SU-DHL-6 (cell line): ENCODE measurements at regions not wholly inside any gene's neighbourhood (a gene's known extent, or its start where the extent isn't known, plus 50 kb on each side); places are given as distances from the start of the nearest gene placed in this dataset.

ENCODE experiments used
- H2AFZ ChIP-seq: fragments of 200-600 bp; sonication (generic); 2 replicates; pipeline ENCODE4 v1.6.1; 2014; ENCODE audit warnings: low read depth, mild to moderate bottlenecking, moderate library complexity, mixed read lengths, antibody characterized with exemption, low read length; ENCODE audit not compliant: severe bottlenecking
- H3F3A ChIP-seq: fragments of 200-600 bp; shearing (Covaris generic); 2 replicates; pipeline ENCODE4 v1.6.0; 2016; ENCODE audit warnings: antibody characterized with exemption, mild to moderate bottlenecking; ENCODE audit not compliant: insufficient read depth
- H3K27ac ChIP-seq: fragments of 200-600 bp; sonication (generic); 2 replicates; pipeline ENCODE4 v1.5.1; 2016; ENCODE audit warnings: low read depth, mild to moderate bottlenecking, low read length, moderate library complexity, mixed read lengths
- H3K27me3 ChIP-seq: fragments of 200-600 bp; sonication (generic), shearing (Covaris generic); 2 replicates; pipeline ENCODE4 v1.6.0; 2014; ENCODE audit warnings: mild to moderate bottlenecking, low read length
- H3K36me3 ChIP-seq: fragments of 200-600 bp; sonication (generic); 2 replicates; pipeline ENCODE4 v1.6.1; 2014; ENCODE audit warnings: mild to moderate bottlenecking, low read length, mixed read lengths
- H3K4me2 ChIP-seq: fragments of 300-600, 200-600 bp; shearing (Covaris generic), sonication (generic); 2 replicates; pipeline ENCODE4 v1.6.0; 2014; ENCODE audit warnings: low read length, low read depth, mild to moderate bottlenecking; ENCODE audit not compliant: poor library complexity, severe bottlenecking
- H3K4me3 ChIP-seq: fragments of 200-600 bp; sonication (generic); 2 replicates; pipeline ENCODE4 v1.5.1; 2014; ENCODE audit warnings: antibody characterized with exemption, low read length, mild to moderate bottlenecking, mixed read lengths; ENCODE audit not compliant: insufficient read depth, poor library complexity, severe bottlenecking
- H3K79me2 ChIP-seq: fragments of 200-600 bp; sonication (generic); 2 replicates; pipeline ENCODE4 v1.6.1; 2014; ENCODE audit warnings: mild to moderate bottlenecking, low read length, moderate library complexity; ENCODE audit not compliant: insufficient read depth
- H3K9ac ChIP-seq: fragments of 200-600 bp; sonication (generic); 2 replicates; pipeline ENCODE4 v1.7.0; 2014; ENCODE audit warnings: mild to moderate bottlenecking, low read length
- H3K9me2 ChIP-seq: fragments of 200-600 bp; sonication (generic); replicated peaks from 2 replicates; pipeline ENCODE4 v1.6.1; 2014; ENCODE audit warnings: low read length; ENCODE audit not compliant: insufficient read depth
- H3K9me3 ChIP-seq: fragments of 200-600 bp; sonication (generic); 2 replicates; pipeline ENCODE4 v1.6.1; 2014; ENCODE audit warnings: low read length, mixed read lengths; ENCODE audit not compliant: insufficient read depth
- H4K20me1 ChIP-seq: fragments of 200-600 bp; sonication (generic); 2 replicates; pipeline ENCODE4 v1.6.1; 2014; ENCODE audit warnings: low read depth, mild to moderate bottlenecking, antibody characterized with exemption, low read length, moderate library complexity, mixed read lengths
- CTCF ChIP-seq: fragments of 200-600 bp; sonication (generic); IDR thresholded peaks from one replicate; pipeline ENCODE4 v1.5.1; 2017; ENCODE audit warnings: antibody characterized with exemption, mild to moderate bottlenecking, low read length, moderate library complexity; ENCODE audit not compliant: insufficient read depth, poor library complexity, severe bottlenecking
- EZH2phosphoT487 ChIP-seq: fragments of 200-600 bp; sonication (generic), shearing (Covaris generic); conservative IDR thresholded peaks from 2 replicates; pipeline ENCODE4 v1.6.1; 2018; ENCODE audit warnings: mild to moderate bottlenecking, antibody characterized with exemption, low read length, moderate library complexity, mixed read lengths

- Histone ChIP-seq H4K20me1 (no peaks in the 10 kb centered on the region), H3K27ac (no peak overlapping the region), H2AFZ (no peak overlapping the region), H3K27me3 (no peaks in the 10 kb centered on the region), H3K9me2 (no peaks in the 10 kb centered on the region), H3K79me2 (no peaks in the 10 kb centered on the region), H3K4me2 (no peak overlapping the region), H3K36me3 (no peaks in the 10 kb centered on the region), H3K9me3 (no peaks in the 10 kb centered on the region), H3K4me3 (no peak overlapping the region), H3K9ac (no peak overlapping the region), H3F3A (no peaks in the 10 kb centered on the region)
- TF ChIP-seq CTCF (no peak), EZH2phosphoT487 (no peak)
Observed at GRCh38 chr14:49493557-49493956, 92.6 kb downstream of the RPS29 start.

GRCh38 chr14:49492151-49492550 is 94.0 kb downstream of the RPS29 start:
- Histone ChIP-seq H3K27me3 (no peaks in the 10 kb centered on the region), H3K9me2 (no peaks in the 10 kb centered on the region), H3K27ac (no peak overlapping the region), H3K79me2 (no peaks in the 10 kb centered on the region), H3K9me3 (no peaks in the 10 kb centered on the region), H3K9ac (no peak overlapping the region), H4K20me1 (no peaks in the 10 kb centered on the region), H3F3A (no peaks in the 10 kb centered on the region), H3K4me2 (no peak overlapping the region), H2AFZ (no peak overlapping the region), H3K4me3 (no peak overlapping the region), H3K36me3 (no peaks in the 10 kb centered on the region)
- no peak for TF ChIP-seq CTCF
- no peak for TF ChIP-seq EZH2phosphoT487

GRCh38 chr14:49489341-49489740 is 96.8 kb downstream of the RPS29 start:
- no peaks in the 10 kb centered on the region for H4K20me1 ChIP-seq

More at GRCh38 chr14:49489341-49489740, 96.8 kb downstream of the RPS29 start:
- H3K79me2 ChIP-seq = no peaks in the 10 kb centered on the region
- H3K9ac ChIP-seq = no peak overlapping the region
- H3K4me3 ChIP-seq = no peak overlapping the region
- no peaks in the 10 kb centered on the region for H3K9me2 ChIP-seq
- H3K36me3 ChIP-seq = no peaks in the 10 kb centered on the region
- TF ChIP-seq CTCF (no peak), EZH2phosphoT487 (no peak)
- no peak overlapping the region for H2AFZ ChIP-seq
- no peaks in the 10 kb centered on the region for H3F3A ChIP-seq
- H3K9me3 ChIP-seq = no peaks in the 10 kb centered on the region
- H3K4me2 ChIP-seq = no peak overlapping the region
- no peaks in the 10 kb centered on the region for H3K27me3 ChIP-seq
- no peak overlapping the region for H3K27ac ChIP-seq
